Upper lobe of left lung (tissue), 6 donors: ENCODE measurements at regions not wholly inside any gene's neighbourhood (a gene's known extent, or its start where the extent isn't known, plus 50 kb on each side); places are given as distances from the start of the nearest gene placed in this dataset.

Experiments used
- ATAC-seq, 2 donors: fragments of 200-7000 bp; cut with Tn5 transposase; one replicate each; pipeline ENCODE4 v1.9.1; 2022; ENCODE audit warnings: mild to moderate bottlenecking in 2 of 2, moderate library complexity in 2 of 2; ENCODE audit not compliant: low FRiP score in 2 of 2
- DNase-seq, 2 donors: peaks; one replicate each; pipeline ENCODE4 v3.0.0-alpha.2; 2019 to 2020
- H3K27ac ChIP-seq, 4 donors: fragments of 200-600 bp; sonication (generic); one replicate each; pipeline ENCODE4 v1.5.1; 2016 to 2019
- H3K27me3 ChIP-seq, 4 donors: fragments of 200-600 bp; sonication (generic); one replicate each; pipeline ENCODE4 v1.5.1; 2017 to 2019
- H3K36me3 ChIP-seq, 4 donors: fragments of 200-600 bp; sonication (generic); one replicate each; pipeline ENCODE4 v1.5.1; 2016 to 2019
- H3K4me1 ChIP-seq, 4 donors: fragments of 200-600 bp; sonication (generic); one replicate each; pipeline ENCODE4 v1.5.1; 2018 to 2019
- H3K4me3 ChIP-seq, 4 donors: fragments of 200-600 bp; sonication (generic); one replicate each; pipeline ENCODE4 v1.5.1; 2017 to 2019; ENCODE audit warnings: mild to moderate bottlenecking in 2 of 4, moderate library complexity in 1 of 4
- H3K9me3 ChIP-seq, 4 donors: fragments of 200-600 bp; sonication (generic); one replicate each; pipeline ENCODE4 v1.5.1; 2018 to 2019
- EP300 ChIP-seq, 4 donors: sonication (generic); formaldehyde crosslinking; IDR thresholded peaks; one replicate each; pipeline ENCODE4 v1.5.1; 2017; ENCODE audit warnings: antibody characterized with exemption in 4 of 4, control low read depth in 2 of 4
- POLR2A ChIP-seq, 4 donors: fragments of 450-650 bp; IDR thresholded peaks; one replicate each; pipeline ENCODE4 v1.5.1; 2016 to 2017; ENCODE audit warnings: antibody characterized with exemption in 4 of 4, mild to moderate bottlenecking in 2 of 4
- POLR2AphosphoS5 ChIP-seq, 2 donors: sonication (generic); formaldehyde crosslinking; IDR thresholded peaks; one replicate each; pipeline ENCODE4 v1.5.1; 2017; ENCODE audit warnings: antibody characterized with exemption in 2 of 2
- WGBS, 2 donors: methylation state at CpG; one replicate each; pipeline ENCODE4 v1.1.5; 2017 to 2018; 5-methylcytosine and 5-hydroxymethylcytosine counted together
- TF ChIP-seq, protein P1 (sequence below), 6 experiments: fragments of 450-650 bp in 4 of 6; fragments of 200-600 bp in 2 of 6; sonication (generic) in 2 of 6; IDR thresholded peaks; one replicate each; pipeline ENCODE4 v1.5.1; 2016 to 2019; ENCODE audit warnings: antibody characterized with exemption in 6 of 6
- donor health status: DM: no; HTN: no; CAD: no; lungs with moderate emphysema.
- donor health status: DM: no; HTN: yes; CAD: no; lungs with severe emphysema.

DNA sequence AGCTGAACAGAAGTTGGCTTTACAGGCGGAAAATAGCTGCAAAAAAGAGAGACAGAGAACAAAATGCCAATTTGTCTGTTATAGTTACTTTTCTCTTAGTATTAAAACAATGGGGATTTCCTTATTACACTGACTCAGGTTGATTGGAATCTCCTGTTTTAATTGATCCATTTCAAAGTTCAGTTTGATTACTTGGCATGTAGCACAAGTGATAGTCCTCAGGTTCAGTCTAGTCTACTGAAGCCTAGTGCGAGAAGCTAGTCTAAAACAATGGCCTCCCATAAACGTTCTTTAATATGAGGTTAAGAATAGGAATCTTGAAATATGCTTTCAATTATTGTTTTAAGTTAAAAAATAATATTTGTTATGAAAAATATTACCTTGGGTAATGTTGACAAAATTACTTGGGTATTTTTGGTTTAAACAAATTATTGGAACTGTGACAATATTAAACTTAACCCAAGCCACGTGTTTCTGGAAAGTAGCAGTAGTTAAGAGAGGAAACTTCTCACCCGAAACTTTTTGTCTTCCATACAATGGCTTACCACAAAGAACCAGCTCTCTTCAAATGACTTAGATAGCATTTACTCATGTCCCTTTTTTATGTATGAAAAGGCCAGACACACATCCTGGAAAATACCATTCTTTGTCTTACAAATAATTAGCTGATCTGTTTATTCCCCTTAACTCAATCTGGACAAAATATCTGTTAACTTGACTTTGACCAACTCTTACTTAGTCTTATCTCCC, 1326.2 kb upstream of the TMEFF2 start:
- no peak for TF ChIP-seq EP300 (IDR thresholded peaks at IDR 0.05)
- no peak for TF ChIP-seq POLR2A (IDR thresholded peaks at IDR 0.05)
- DNase-seq (no peak), ATAC-seq (no peak)
- Histone ChIP-seq H3K9me3 (no peaks in the 10 kb centered on the region), H3K36me3 (no peaks in the 10 kb centered on the region), H3K4me1 (no peaks in the 10 kb centered on the region), H3K4me3 (no peak overlapping the region), H3K27me3 (no peaks in the 10 kb centered on the region), H3K27ac (no peak overlapping the region)
- WGBS, 2 donors = 76 to 78% methylated on average over 5 of the region's 5 CpGs

DNA sequence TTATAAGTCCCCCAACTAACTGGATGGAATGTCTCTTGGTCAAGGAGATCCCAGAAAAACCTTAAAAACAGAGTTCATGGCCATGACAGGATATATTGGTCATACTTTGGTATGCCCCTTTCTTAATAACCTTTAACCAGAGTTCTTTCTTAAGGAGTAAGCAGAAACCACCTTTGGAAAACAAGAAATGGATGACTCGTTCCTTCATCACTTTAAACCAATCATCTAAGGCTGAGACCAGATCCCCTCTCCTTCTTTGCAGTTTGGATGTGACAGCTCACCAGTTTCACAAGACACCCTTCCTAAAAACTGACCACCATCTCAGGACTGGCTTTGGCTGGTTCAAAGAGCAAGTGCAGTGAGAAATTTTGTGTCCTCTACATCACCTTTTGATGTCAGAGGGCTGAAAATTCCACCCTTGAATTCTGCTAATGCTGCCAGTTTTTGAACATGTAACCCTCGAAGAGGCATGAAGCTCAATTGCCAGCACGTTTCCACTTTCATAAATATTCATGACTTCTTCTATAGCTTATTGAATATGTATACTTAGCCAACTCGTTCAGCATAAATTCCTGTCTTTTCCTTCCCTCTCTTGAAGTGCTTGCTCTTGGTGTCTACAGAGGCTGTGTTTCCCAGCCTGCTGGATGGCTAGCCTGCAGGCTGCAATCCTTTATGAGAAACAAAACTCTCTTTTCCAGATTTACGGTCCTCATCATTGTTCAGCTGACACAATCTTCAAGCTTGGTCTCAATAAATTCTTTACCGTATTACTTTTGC, 1323.5 kb upstream of the TMEFF2 start:
- H3K36me3 ChIP-seq = no peaks in the 10 kb centered on the region
- DNase-seq (no peak), ATAC-seq (no peak)
- no peaks in the 10 kb centered on the region for H3K9me3 ChIP-seq
- no peak for TF ChIP-seq EP300 (IDR thresholded peaks at IDR 0.05)
- TF ChIP-seq POLR2A (IDR thresholded peaks at IDR 0.05) = no peak
- TF ChIP-seq, protein P1, sequence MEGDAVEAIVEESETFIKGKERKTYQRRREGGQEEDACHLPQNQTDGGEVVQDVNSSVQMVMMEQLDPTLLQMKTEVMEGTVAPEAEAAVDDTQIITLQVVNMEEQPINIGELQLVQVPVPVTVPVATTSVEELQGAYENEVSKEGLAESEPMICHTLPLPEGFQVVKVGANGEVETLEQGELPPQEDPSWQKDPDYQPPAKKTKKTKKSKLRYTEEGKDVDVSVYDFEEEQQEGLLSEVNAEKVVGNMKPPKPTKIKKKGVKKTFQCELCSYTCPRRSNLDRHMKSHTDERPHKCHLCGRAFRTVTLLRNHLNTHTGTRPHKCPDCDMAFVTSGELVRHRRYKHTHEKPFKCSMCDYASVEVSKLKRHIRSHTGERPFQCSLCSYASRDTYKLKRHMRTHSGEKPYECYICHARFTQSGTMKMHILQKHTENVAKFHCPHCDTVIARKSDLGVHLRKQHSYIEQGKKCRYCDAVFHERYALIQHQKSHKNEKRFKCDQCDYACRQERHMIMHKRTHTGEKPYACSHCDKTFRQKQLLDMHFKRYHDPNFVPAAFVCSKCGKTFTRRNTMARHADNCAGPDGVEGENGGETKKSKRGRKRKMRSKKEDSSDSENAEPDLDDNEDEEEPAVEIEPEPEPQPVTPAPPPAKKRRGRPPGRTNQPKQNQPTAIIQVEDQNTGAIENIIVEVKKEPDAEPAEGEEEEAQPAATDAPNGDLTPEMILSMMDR (IDR thresholded peaks at IDR 0.05) = no peak
- no peak for TF ChIP-seq POLR2AphosphoS5 (IDR thresholded peaks at IDR 0.05)
- no peaks in the 10 kb centered on the region for H3K27me3 ChIP-seq
- H3K27ac ChIP-seq = no peak overlapping the region
- no peaks in the 10 kb centered on the region for H3K4me1 ChIP-seq
- 66 to 76% methylated on average over 6 of the region's 6 CpGs for WGBS, 2 donors
- no peak overlapping the region for H3K4me3 ChIP-seq

DNA sequence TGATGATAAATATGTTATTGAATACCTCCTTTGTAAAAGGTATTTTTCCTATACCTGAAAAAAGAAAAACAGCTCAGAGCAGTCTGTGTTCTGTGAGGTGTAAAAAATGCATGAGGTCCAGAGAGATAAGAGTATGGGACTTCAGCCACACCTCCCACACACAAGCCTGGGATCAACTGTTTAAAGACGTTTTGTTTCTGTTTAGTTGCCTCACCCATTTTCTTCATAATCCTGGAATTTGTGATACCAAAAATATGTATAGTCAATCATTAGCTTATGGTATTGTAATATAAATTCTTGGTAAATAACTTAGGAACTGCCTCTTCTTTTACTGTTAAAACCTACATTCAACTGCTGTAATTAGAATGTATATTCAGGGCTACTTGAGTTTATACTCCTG, 1322.9 kb upstream of the TMEFF2 start:
- no peak for DNase-seq
- no peak overlapping the region for H3K27ac ChIP-seq
- H3K36me3 ChIP-seq = no peaks in the 10 kb centered on the region
- TF ChIP-seq EP300 (IDR thresholded peaks at IDR 0.05) = no peak
- no peak for TF ChIP-seq POLR2A (IDR thresholded peaks at IDR 0.05)
- TF ChIP-seq POLR2AphosphoS5 (IDR thresholded peaks at IDR 0.05) = no peak
- TF ChIP-seq, protein P1 (IDR thresholded peaks at IDR 0.05) = no peak
- no peak for ATAC-seq
- H3K4me3 ChIP-seq = no peak overlapping the region
- no peaks in the 10 kb centered on the region for H3K9me3 ChIP-seq
- no peaks in the 10 kb centered on the region for H3K4me1 ChIP-seq
- H3K27me3 ChIP-seq = no peaks in the 10 kb centered on the region
- 73 to 77% methylated on average over 1 of the region's 1 CpG for WGBS, 2 donors

DNA sequence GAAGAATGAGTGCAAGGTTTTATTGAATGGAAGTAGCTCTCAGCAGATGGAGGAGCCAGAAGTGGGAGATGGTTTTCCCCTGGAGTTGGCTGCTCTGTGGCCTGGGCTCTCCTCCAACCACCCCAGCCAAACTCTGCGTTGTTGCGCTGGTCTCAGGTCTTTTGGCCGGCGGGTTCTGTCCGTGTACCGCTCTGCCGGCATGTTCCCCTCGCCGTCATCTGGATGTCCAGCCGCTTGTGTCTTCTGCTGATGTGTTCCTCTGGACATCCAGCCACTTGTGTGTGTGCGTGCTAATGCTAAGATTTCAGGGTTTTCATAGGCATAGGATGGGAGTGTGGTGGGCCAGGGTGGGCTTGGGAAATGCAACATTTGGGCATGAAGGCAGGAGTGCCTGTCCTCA, 1311.3 kb upstream of the TMEFF2 start:
- no peak overlapping the region for H3K4me3 ChIP-seq
- no peaks in the 10 kb centered on the region for H3K9me3 ChIP-seq
- DNase-seq = peak in 1 of 2 donors; percentile 9
- H3K4me1 ChIP-seq = no peaks in the 10 kb centered on the region
- TF ChIP-seq POLR2AphosphoS5 (IDR thresholded peaks at IDR 0.05) = no peak
- no peak for TF ChIP-seq POLR2A (IDR thresholded peaks at IDR 0.05)
- no peak for TF ChIP-seq EP300 (IDR thresholded peaks at IDR 0.05)
- TF ChIP-seq, protein P1 (IDR thresholded peaks at IDR 0.05) = no peak
- ATAC-seq = no peak
- no peaks in the 10 kb centered on the region for H3K36me3 ChIP-seq
- no peaks in the 10 kb centered on the region for H3K27me3 ChIP-seq
- WGBS, 2 donors = 94 to 95% methylated on average over 11 of the region's 11 CpGs
- H3K27ac ChIP-seq = no peak overlapping the region

DNA sequence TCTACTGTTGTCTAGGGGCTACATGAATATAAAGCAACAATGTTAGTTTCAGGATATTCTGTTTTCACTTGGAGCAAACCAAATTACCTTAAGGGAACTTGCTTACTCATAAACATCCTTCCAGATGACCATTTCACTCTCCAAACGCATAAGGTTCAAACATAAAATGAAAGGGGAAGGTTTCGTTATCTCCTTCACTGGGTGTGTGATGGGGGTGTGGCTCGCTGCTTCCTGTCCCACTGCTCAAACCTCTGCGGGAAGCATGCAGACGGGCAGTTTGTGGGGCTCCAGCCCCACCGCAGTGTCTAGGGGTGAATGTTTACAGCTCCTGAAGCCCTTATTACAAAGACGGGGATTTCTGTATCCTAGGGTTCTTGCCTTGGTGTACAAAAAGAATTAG, 1310.9 kb upstream of the TMEFF2 start:
- 74 to 77% methylated on average over 7 of the region's 7 CpGs for WGBS, 2 donors
- H3K4me1 ChIP-seq = no peaks in the 10 kb centered on the region
- H3K27me3 ChIP-seq = no peaks in the 10 kb centered on the region
- H3K4me3 ChIP-seq = no peak overlapping the region
- no peaks in the 10 kb centered on the region for H3K36me3 ChIP-seq
- peak in 1 of 2 donors; percentile 1 for DNase-seq
- no peaks in the 10 kb centered on the region for H3K9me3 ChIP-seq
- H3K27ac ChIP-seq = no peak overlapping the region
- no peak for ATAC-seq
- TF ChIP-seq, protein P1 (IDR thresholded peaks at IDR 0.05) = no peak
- TF ChIP-seq POLR2AphosphoS5 (IDR thresholded peaks at IDR 0.05) (no peak), EP300 (IDR thresholded peaks at IDR 0.05) (no peak), POLR2A (IDR thresholded peaks at IDR 0.05) (no peak)
